GM12891 (cell line): ENCODE measurements at regions not wholly inside any gene's neighbourhood (a gene's known extent, or its start where the extent isn't known, plus 50 kb on each side); places are given as distances from the start of the nearest gene placed in this dataset.

ENCODE experiments used
- POLR2A ChIP-seq: IDR thresholded peaks from 2 replicates; pipeline ENCODE4 v1.6.1; 2011; ENCODE audit warnings: low read depth, low read length, control low read depth
- POLR2AphosphoS5 ChIP-seq: IDR thresholded peaks from 2 replicates; pipeline ENCODE4 v1.6.1; 2011; ENCODE audit warnings: low read depth, low read length, control low read depth

- no peak for TF ChIP-seq POLR2AphosphoS5
- TF ChIP-seq POLR2A, result no peak
Observed at GRCh38 chr1:147071142-147071541, 101.1 kb downstream of the PRKAB2 start.
